H1 (cell line): ENCODE measurements at regions not wholly inside any gene's neighbourhood (a gene's known extent, or its start where the extent isn't known, plus 50 kb on each side); places are given as distances from the start of the nearest gene placed in this dataset.

Experiments
- CTCF ChIA-PET: fragments of 300-600 bp; sonication (Branson Sonifier 250); formaldehyde crosslinking; loops from one replicate; lab custom pipeline; 2021; ENCODE audit not compliant: partially characterized antibody; lab: Charles Lee
- POLR2A ChIA-PET: fragments of 300-600 bp; sonication (Branson Sonifier 250); formaldehyde crosslinking; loops from one replicate; lab custom pipeline; 2021; ENCODE audit warnings: inconsistent platforms; ENCODE audit not compliant: partially characterized antibody; lab: Charles Lee
- DNase-seq, 2 experiments: peaks; one replicate each; pipeline versions ENCODE4 v3.0.0 to v3.0.0-alpha.2; 2010 to 2022; ENCODE audit warnings: low spot score in 2 of 2, low read depth in 1 of 2, mixed read lengths in 1 of 2
- FAIRE-seq: peaks from 2 replicates; lab custom pipeline; 2011; peaks lifted over from hg19 to GRCh38; lab: Jason Lieb, UNC
- H2AFZ ChIP-seq: 2 replicates; pipeline ENCODE4 v1.8.1; 2012; ENCODE audit warnings: low read length, inconsistent platforms
- H2AK5ac ChIP-seq: 2 replicates; pipeline ENCODE4 v1.6.1; 2013; ENCODE audit warnings: low read depth, low read length
- H2BK120ac ChIP-seq: replicated peaks from 2 replicates; pipeline ENCODE3; 2013; ENCODE audit warnings: low read depth, low read length, inconsistent platforms
- H2BK12ac ChIP-seq: 2 replicates; pipeline ENCODE4 v1.6.1; 2013; ENCODE audit warnings: low read depth, low read length
- H2BK15ac ChIP-seq: 2 replicates; pipeline ENCODE4 v1.6.1; 2013; ENCODE audit warnings: low read length
- H2BK20ac ChIP-seq: 2 replicates; pipeline ENCODE4 v1.6.1; 2013; ENCODE audit warnings: low read length
- H2BK5ac ChIP-seq: 2 replicates; pipeline ENCODE4 v1.6.1; 2013; ENCODE audit warnings: low read depth, low read length
- H3K14ac ChIP-seq: 2 replicates; pipeline ENCODE4 v1.6.1; 2013; ENCODE audit warnings: inconsistent platforms; ENCODE audit not compliant: insufficient read length
- H3K18ac ChIP-seq: 2 replicates; pipeline ENCODE4 v1.6.1; 2013; ENCODE audit warnings: low read length; ENCODE audit errors: extremely low read depth
- H3K23ac ChIP-seq: 2 replicates; pipeline ENCODE4 v1.6.1; 2013; ENCODE audit warnings: inconsistent platforms; ENCODE audit not compliant: insufficient read length
- H3K23me2 ChIP-seq: 2 replicates; pipeline ENCODE4 v1.6.1; 2013; ENCODE audit warnings: low read depth, low read length
- H3K27ac ChIP-seq: 2 replicates; pipeline ENCODE4 v1.6.1; 2011; ENCODE audit warnings: low read depth, low read length, inconsistent platforms
- H3K27me3 ChIP-seq, 4 experiments: replicated peaks in 1 of 4; 1 replicate in 1 of 4; 2 replicates in 3 of 4; pipeline versions ENCODE4 v1.6.1 to v1.8.1; 2011 to 2013; ENCODE audit warnings: low read length in 3 of 4, mild to moderate bottlenecking in 3 of 4, inconsistent platforms in 2 of 4, mixed read lengths in 2 of 4, moderate library complexity in 1 of 4; ENCODE audit not compliant: control insufficient read depth in 3 of 4, insufficient read depth in 3 of 4; ENCODE audit errors: extremely low read depth in 1 of 4
- H3K36me3 ChIP-seq, 4 experiments: 2 replicates each; pipeline versions ENCODE4 v1.6.1 to v1.8.1; 2011 to 2013; ENCODE audit warnings: mild to moderate bottlenecking in 4 of 4, low read length in 3 of 4, moderate library complexity in 2 of 4, control low read depth in 1 of 4, inconsistent platforms in 1 of 4; ENCODE audit not compliant: insufficient read depth in 4 of 4, control insufficient read depth in 2 of 4
- H3K4ac ChIP-seq: replicated peaks from 2 replicates; pipeline ENCODE3; 2013; ENCODE audit warnings: low read length, low read depth, mixed read lengths, inconsistent platforms; ENCODE audit not compliant: insufficient read length
- H3K4me1 ChIP-seq, 4 experiments: replicated peaks in 1 of 4; 1 replicate in 1 of 4; 2 replicates in 3 of 4; pipeline versions ENCODE4 v1.6.1 to v1.8.1; 2011 to 2013; ENCODE audit warnings: low read length in 3 of 4, inconsistent platforms in 2 of 4, mixed read lengths in 1 of 4; ENCODE audit not compliant: insufficient read depth in 4 of 4, control insufficient read depth in 3 of 4
- H3K4me2 ChIP-seq, 2 experiments: 2 replicates each; pipeline versions ENCODE4 v1.6.1 to v1.8.1; 2011 to 2013; ENCODE audit warnings: low read depth in 2 of 2, low read length in 2 of 2, control low read depth in 1 of 2, inconsistent platforms in 1 of 2, mild to moderate bottlenecking in 1 of 2; ENCODE audit not compliant: insufficient read depth in 1 of 2
- H3K4me3 ChIP-seq, 4 experiments: fragments of 200-600, 300-600 bp in 1 of 4; sonication (generic), shearing (Covaris generic), sonication (Bioruptor Twin) in 1 of 4; 2 replicates each; pipeline versions ENCODE4 v1.5.1 to v1.8.1; 2011 to 2016; ENCODE audit warnings: low read length in 4 of 4, low read depth in 3 of 4, control low read depth in 2 of 4, inconsistent platforms in 2 of 4, mild to moderate bottlenecking in 2 of 4, mixed read lengths in 1 of 4, moderate library complexity in 1 of 4; ENCODE audit not compliant: insufficient read depth in 2 of 4; ENCODE audit errors: extremely low read depth in 1 of 4
- H3K56ac ChIP-seq: replicated peaks from 2 replicates; pipeline ENCODE3; 2013; ENCODE audit warnings: low read depth, mild to moderate bottlenecking, mixed read lengths, low read length, inconsistent platforms; ENCODE audit not compliant: insufficient read length
- H3K79me1 ChIP-seq: 2 replicates; pipeline ENCODE4 v1.6.1; 2013; ENCODE audit warnings: low read depth, low read length, control low read depth
- H3K79me2 ChIP-seq, 2 experiments: 2 replicates each; pipeline versions ENCODE4 v1.6.1 to v1.8.1; 2012 to 2013; ENCODE audit warnings: low read length in 2 of 2, mild to moderate bottlenecking in 2 of 2, inconsistent platforms in 1 of 2; ENCODE audit not compliant: insufficient read depth in 2 of 2, control insufficient read depth in 1 of 2
- H3K9ac ChIP-seq, 4 experiments: replicated peaks in 1 of 4; 1 replicate in 1 of 4; 2 replicates in 3 of 4; pipeline versions ENCODE4 v1.6.1 to v1.8.1; 2011 to 2013; ENCODE audit warnings: low read depth in 3 of 4, low read length in 3 of 4, control low read depth in 2 of 4, mild to moderate bottlenecking in 2 of 4, moderate library complexity in 2 of 4, inconsistent platforms in 1 of 4; ENCODE audit errors: extremely low read depth in 1 of 4
- H3K9me3 ChIP-seq, 2 experiments: 2 replicates each; pipeline versions ENCODE4 v1.6.1 to v1.8.1; 2012 to 2013; ENCODE audit warnings: mild to moderate bottlenecking in 2 of 2, moderate library complexity in 2 of 2, control low read depth in 1 of 2, inconsistent platforms in 1 of 2, low read depth in 1 of 2, low read length in 1 of 2, mixed read lengths in 1 of 2; ENCODE audit not compliant: insufficient read depth in 2 of 2
- H4K20me1 ChIP-seq, 2 experiments: replicated peaks in 1 of 2; 2 replicates each; pipeline versions ENCODE3 to v1.8.1; 2011 to 2013; ENCODE audit warnings: inconsistent platforms in 2 of 2, low read length in 2 of 2, mild to moderate bottlenecking in 1 of 2; ENCODE audit not compliant: insufficient read depth in 2 of 2, control insufficient read depth in 1 of 2
- H4K5ac ChIP-seq: 2 replicates; pipeline ENCODE4 v1.6.1; 2013; ENCODE audit warnings: low read length, low read depth, mixed read lengths, inconsistent platforms; ENCODE audit not compliant: insufficient read length
- H4K8ac ChIP-seq: 2 replicates; pipeline ENCODE4 v1.8.0; 2013; ENCODE audit warnings: mild to moderate bottlenecking, moderate library complexity, low read length, inconsistent platforms; ENCODE audit not compliant: insufficient read depth; ENCODE audit errors: extremely low read depth
- H4K91ac ChIP-seq: replicated peaks from 2 replicates; pipeline ENCODE3; 2013; ENCODE audit warnings: low read length, mixed read lengths, inconsistent platforms; ENCODE audit not compliant: insufficient read length
- BACH1 ChIP-seq: IDR thresholded peaks from 2 replicates; pipeline ENCODE4 v1.6.1; 2012; ENCODE audit warnings: low read length, improper control_type of control experiment
- KDM4A ChIP-seq: IDR thresholded peaks from one replicate; pipeline ENCODE4 v1.7.1; 2012; ENCODE audit warnings: low read depth, mild to moderate bottlenecking, moderate library complexity, low read length, inconsistent platforms; ENCODE audit not compliant: severe bottlenecking
- PHF8 ChIP-seq: fragments of 200-600 bp; sonication (generic); conservative IDR thresholded peaks from 2 replicates; pipeline ENCODE4 v1.7.1; 2012; ENCODE audit warnings: low read depth, mild to moderate bottlenecking, inconsistent platforms, low read length, moderate library complexity
- RAD21 ChIP-seq, 2 experiments: IDR thresholded peaks in 1 of 2; conservative IDR thresholded peaks in 1 of 2; 2 replicates each; pipeline ENCODE4 v1.6.1; 2011; ENCODE audit warnings: low read depth in 2 of 2, low read length in 2 of 2, improper control_type of control experiment in 1 of 2, inconsistent platforms in 1 of 2, mild to moderate bottlenecking in 1 of 2, moderate library complexity in 1 of 2
- RXRA ChIP-seq: IDR thresholded peaks from 2 replicates; pipeline ENCODE4 v1.6.1; 2011; ENCODE audit warnings: low read depth, mild to moderate bottlenecking, low read length, moderate library complexity; ENCODE audit not compliant: insufficient read depth
- SAP30 ChIP-seq: fragments of 300-600 bp; sonication (generic); IDR thresholded peaks from 2 replicates; pipeline ENCODE4 v1.7.1; 2012; ENCODE audit warnings: low read length, moderate library complexity, mild to moderate bottlenecking, inconsistent platforms; ENCODE audit not compliant: insufficient read depth, insufficient replicate concordance
- SIRT6 ChIP-seq: IDR thresholded peaks from one replicate; pipeline ENCODE4 v1.7.1; 2012; ENCODE audit warnings: low read length, inconsistent platforms
- SP4 ChIP-seq: IDR thresholded peaks from 2 replicates; pipeline ENCODE4 v1.6.1; 2012; ENCODE audit warnings: low read length, inconsistent platforms
- USF2 ChIP-seq: IDR thresholded peaks from 2 replicates; pipeline ENCODE4 v1.6.1; 2011; ENCODE audit warnings: low read length, improper control_type of control experiment
- WGBS, 2 experiments: shearing (Covaris generic) in 1 of 2; methylation state at CpG; one replicate each; pipeline versions ENCODE4 v1.1.6 to v1.1.7; 2013 to 2015; ENCODE audit warnings: low lambda C conversion rate in 2 of 2, mixed read lengths in 2 of 2, inconsistent platforms in 1 of 2, low coverage in 1 of 2, missing lambda C conversion rate in 1 of 2; ENCODE audit not compliant: insufficient replicate concordance in 2 of 2, insufficient coverage in 1 of 2, insufficient read length in 1 of 2; ENCODE audit errors: extremely low coverage in 1 of 2, missing lambda C conversion rate in 1 of 2; 5-methylcytosine and 5-hydroxymethylcytosine counted together
- TF ChIP-seq, protein P1 (sequence below), 3 experiments: IDR thresholded peaks; 1 replicate in 2 of 3; 2 replicates in 1 of 3; pipeline versions ENCODE4 v1.5.1 to v1.6.1; 2011; ENCODE audit warnings: low read length in 3 of 3, mild to moderate bottlenecking in 3 of 3, inconsistent platforms in 2 of 3, low read depth in 1 of 3, moderate library complexity in 1 of 3; ENCODE audit not compliant: insufficient read depth in 1 of 3; ENCODE audit errors: control extremely low read depth in 1 of 3

DNA sequence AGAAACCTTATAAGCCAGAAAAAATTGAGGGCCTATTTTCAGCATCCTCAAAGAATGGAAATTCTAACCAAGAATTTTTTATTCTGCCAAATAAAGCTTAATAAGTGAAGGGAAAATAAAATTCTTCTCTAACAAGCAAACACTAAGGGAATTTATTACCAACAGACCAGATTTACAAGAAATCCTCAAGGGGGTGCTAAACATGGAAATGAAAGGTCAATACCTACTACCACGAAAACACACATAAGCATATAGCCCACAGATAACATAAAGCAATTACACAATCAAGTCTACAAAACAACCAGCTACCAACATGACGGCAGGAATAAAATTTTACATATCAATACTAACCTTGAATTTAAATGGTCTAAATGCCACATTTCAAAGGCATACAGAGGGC is 883.5 kb downstream of the SI start:
- Histone ChIP-seq H2AFZ (no peak overlapping the region), H4K5ac (no peak overlapping the region), H4K8ac (no peak overlapping the region), H2BK20ac (no peak overlapping the region), H2BK12ac (no peak overlapping the region), H3K18ac (no peak overlapping the region), H3K79me1 (no peaks in the 10 kb centered on the region), H3K9ac (no peak overlapping the region), H4K91ac (no peak overlapping the region), H3K27me3 (no peaks in the 10 kb centered on the region), H3K4me1 (no peaks in the 10 kb centered on the region), H2AK5ac (no peak overlapping the region), H3K79me2 (no peaks in the 10 kb centered on the region), H4K20me1 (no peaks in the 10 kb centered on the region), H3K9me3 (no peaks in the 10 kb centered on the region), H3K56ac (no peak overlapping the region), H3K4ac (no peak overlapping the region), H3K27ac (no peak overlapping the region), H3K4me2 (no peak overlapping the region), H3K23ac (no peak overlapping the region), H3K4me3 (no peak overlapping the region), H2BK120ac (no peak overlapping the region), H2BK15ac (no peak overlapping the region), H3K36me3 (no peaks in the 10 kb centered on the region), H2BK5ac (no peak overlapping the region), H3K14ac (no peak overlapping the region), H3K23me2 (no peaks in the 10 kb centered on the region)
- ChIA-PET CTCF (interaction anchor here (0.9 to 1.5 kb wide), 8 partner anchors 9 to 109 kb away, joined by 3 to 4 read pairs (median 3); no protein-coding TSS in a partner anchor), POLR2A (no interaction called here)
- FAIRE-seq = no peak
- 51% methylated on average over 2 of the region's 2 CpGs; no CpG with 5 or more reads in 1 of the 2 experiments for WGBS, 2 experiments
- DNase-seq = no peak
- TF ChIP-seq BACH1 (no peak), SP4 (no peak), USF2 (no peak), SAP30 (no peak), RXRA (no peak), KDM4A (no peak), PHF8 (no peak), RAD21 (IDR thresholded peaks at IDR 0.05 in 1 of 2, conservative IDR thresholded peaks at IDR 0.05 in 1 of 2; ENCODE audit: low read depth in 2 of 2, low read length in 2 of 2) (peak; percentile 30 to 42), SIRT6 (no peak)
- TF ChIP-seq, protein P1, sequence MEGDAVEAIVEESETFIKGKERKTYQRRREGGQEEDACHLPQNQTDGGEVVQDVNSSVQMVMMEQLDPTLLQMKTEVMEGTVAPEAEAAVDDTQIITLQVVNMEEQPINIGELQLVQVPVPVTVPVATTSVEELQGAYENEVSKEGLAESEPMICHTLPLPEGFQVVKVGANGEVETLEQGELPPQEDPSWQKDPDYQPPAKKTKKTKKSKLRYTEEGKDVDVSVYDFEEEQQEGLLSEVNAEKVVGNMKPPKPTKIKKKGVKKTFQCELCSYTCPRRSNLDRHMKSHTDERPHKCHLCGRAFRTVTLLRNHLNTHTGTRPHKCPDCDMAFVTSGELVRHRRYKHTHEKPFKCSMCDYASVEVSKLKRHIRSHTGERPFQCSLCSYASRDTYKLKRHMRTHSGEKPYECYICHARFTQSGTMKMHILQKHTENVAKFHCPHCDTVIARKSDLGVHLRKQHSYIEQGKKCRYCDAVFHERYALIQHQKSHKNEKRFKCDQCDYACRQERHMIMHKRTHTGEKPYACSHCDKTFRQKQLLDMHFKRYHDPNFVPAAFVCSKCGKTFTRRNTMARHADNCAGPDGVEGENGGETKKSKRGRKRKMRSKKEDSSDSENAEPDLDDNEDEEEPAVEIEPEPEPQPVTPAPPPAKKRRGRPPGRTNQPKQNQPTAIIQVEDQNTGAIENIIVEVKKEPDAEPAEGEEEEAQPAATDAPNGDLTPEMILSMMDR (IDR thresholded peaks at IDR 0.05; ENCODE audit: control extremely low read depth in 1 of 3, insufficient read depth in 1 of 3, low read depth in 1 of 3, low read length in 3 of 3) = peak in 1 of 3 experiments; percentile 36; a peak in 1 of 4 replicates
